Kidney epithelial cell (primary cell): ENCODE measurements at regions not wholly inside any gene's neighbourhood (a gene's known extent, or its start where the extent isn't known, plus 50 kb on each side); places are given as distances from the start of the nearest gene placed in this dataset.

Experiments used
- DNase-seq: peaks from one replicate; pipeline ENCODE4 v3.0.0-alpha.2; 2010; ENCODE audit warnings: low read depth
- H3K27me3 ChIP-seq: 2 replicates; pipeline ENCODE4 v1.6.0; 2011; ENCODE audit warnings: low read length; ENCODE audit not compliant: control insufficient read depth, insufficient read depth
- H3K36me3 ChIP-seq: 2 replicates; pipeline ENCODE4 v1.5.1; 2011; ENCODE audit warnings: low read length; ENCODE audit not compliant: control insufficient read depth, insufficient read depth
- H3K4me3 ChIP-seq: 2 replicates; pipeline ENCODE4 v1.5.1; 2011; ENCODE audit warnings: low read depth, mild to moderate bottlenecking, control low read depth, low read length
- TF ChIP-seq, protein P1 (sequence below): IDR thresholded peaks from 2 replicates; pipeline ENCODE4 v1.5.1; 2011; ENCODE audit warnings: mild to moderate bottlenecking, moderate library complexity, low read length, control low read depth, inconsistent platforms; ENCODE audit not compliant: insufficient read depth, poor library complexity, severe bottlenecking

DNA sequence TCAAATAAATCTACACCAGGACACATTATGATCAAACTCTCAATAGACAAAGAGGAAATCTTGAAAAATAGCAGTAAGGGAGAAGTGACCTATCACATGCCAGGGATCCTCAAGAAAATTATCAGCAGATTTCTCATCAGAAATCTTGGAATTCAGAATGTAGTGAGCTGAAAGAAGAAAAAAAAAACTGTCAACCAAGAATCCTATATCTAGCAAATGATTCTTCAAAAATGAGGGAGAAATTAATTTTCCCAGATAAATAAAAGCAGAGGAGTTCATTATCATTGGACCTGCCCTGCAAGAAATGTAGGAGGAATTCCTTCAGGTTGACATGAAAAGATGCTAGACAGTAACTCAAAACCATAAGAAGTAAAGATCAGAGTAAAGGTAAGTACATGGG is 363.6 kb downstream of the TFAP2A start:
- H3K4me3 ChIP-seq, result no peak overlapping the region
- TF ChIP-seq, protein P1, sequence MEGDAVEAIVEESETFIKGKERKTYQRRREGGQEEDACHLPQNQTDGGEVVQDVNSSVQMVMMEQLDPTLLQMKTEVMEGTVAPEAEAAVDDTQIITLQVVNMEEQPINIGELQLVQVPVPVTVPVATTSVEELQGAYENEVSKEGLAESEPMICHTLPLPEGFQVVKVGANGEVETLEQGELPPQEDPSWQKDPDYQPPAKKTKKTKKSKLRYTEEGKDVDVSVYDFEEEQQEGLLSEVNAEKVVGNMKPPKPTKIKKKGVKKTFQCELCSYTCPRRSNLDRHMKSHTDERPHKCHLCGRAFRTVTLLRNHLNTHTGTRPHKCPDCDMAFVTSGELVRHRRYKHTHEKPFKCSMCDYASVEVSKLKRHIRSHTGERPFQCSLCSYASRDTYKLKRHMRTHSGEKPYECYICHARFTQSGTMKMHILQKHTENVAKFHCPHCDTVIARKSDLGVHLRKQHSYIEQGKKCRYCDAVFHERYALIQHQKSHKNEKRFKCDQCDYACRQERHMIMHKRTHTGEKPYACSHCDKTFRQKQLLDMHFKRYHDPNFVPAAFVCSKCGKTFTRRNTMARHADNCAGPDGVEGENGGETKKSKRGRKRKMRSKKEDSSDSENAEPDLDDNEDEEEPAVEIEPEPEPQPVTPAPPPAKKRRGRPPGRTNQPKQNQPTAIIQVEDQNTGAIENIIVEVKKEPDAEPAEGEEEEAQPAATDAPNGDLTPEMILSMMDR, result no peak

DNA sequence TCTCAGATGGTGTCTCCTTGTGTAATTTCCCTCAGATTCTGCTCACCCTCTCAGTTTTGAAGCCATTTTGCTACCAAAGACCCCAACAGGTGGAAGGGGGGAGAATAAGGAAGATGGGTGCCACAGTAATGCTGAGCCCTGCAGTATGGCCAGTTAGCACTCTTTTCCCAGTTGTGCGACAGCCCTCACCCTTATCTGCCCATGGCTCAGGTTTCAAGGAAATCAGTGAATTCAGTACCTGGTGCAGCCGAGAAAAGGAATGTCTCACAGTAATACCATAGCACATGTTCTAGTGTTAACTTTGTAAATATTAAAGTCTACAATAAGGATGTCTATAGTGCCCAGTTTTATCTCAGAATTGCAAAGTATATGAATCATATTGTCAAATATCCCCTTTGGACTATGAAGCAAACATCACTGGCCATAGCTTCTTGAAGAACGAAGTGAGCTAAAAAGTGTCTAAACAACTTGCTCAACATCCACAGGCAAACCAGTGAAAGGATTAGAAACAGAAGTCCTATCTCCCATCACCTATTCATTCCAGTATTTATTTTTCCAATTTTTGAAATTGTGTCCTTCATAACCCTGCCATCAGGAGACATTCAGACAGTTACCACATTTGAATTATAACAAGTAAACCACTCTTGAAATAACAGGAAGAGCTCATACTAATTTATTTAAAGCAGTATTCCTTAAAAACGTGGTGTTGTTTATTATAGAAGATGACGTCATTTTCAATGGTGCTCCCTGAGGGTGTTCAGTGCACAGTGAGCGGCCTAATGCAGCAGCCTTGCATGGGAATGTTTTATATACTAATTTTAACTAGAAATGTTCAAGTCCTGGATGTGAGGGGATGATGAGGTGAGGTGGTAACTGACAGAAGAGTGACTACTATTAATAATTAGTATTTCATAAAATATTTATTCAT is 366.2 kb downstream of the TFAP2A start:
- Histone ChIP-seq H3K27me3 (no peaks in the 10 kb centered on the region), H3K36me3 (no peaks in the 10 kb centered on the region), H3K4me3 (no peak overlapping the region)
- DNase-seq, result no peak
- TF ChIP-seq, protein P1, result no peak

More for the DNA sequence above, 363.6 kb downstream of the TFAP2A start:
- H3K27me3 ChIP-seq, result no peaks in the 10 kb centered on the region
- no peaks in the 10 kb centered on the region for H3K36me3 ChIP-seq
- DNase-seq, result no peak

DNA sequence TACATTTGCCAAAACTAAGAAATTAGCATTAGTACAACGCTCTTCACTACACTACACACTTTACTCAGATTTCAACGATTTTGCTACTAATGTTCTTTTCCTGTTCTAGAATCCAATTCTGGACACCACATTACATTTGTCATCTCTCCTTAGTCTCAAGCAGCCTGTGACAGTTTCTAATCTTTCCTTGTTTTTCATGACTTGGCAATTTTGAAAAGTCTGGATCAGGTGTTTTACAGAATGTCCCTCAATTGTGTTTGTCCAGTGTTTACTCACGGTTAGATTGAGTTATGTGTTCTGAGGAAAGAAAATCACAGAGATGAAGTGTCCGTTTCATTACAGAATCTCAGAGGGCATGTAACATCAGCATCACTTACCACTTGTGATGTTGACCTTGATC is 372.6 kb downstream of the TFAP2A start:
- no peaks in the 10 kb centered on the region for H3K36me3 ChIP-seq
- no peaks in the 10 kb centered on the region for H3K27me3 ChIP-seq
- DNase-seq, result no peak
- TF ChIP-seq, protein P1, result no peak
- no peak overlapping the region for H3K4me3 ChIP-seq

- H3K27me3 ChIP-seq, result no peaks in the 10 kb centered on the region
- TF ChIP-seq, protein P1, result no peak
- DNase-seq, result peak; percentile 70
- H3K4me3 ChIP-seq, result no peak overlapping the region
- no peaks in the 10 kb centered on the region for H3K36me3 ChIP-seq
These were observed 381.5 kb downstream of the TFAP2A start for GRCh38 chr6:10033223-10033829.

GRCh38 chr6:10031617-10032016 is 383.3 kb downstream of the TFAP2A start:
- Histone ChIP-seq H3K27me3 (no peaks in the 10 kb centered on the region), H3K4me3 (no peak overlapping the region), H3K36me3 (no peaks in the 10 kb centered on the region)
- no peak for DNase-seq
- TF ChIP-seq, protein P1, result no peak
